Ascending aorta (tissue), 2 donors: ENCODE measurements at regions not wholly inside any gene's neighbourhood (a gene's known extent, or its start where the extent isn't known, plus 50 kb on each side); places are given as distances from the start of the nearest gene placed in this dataset.

Experiments
- DNase-seq, 2 donors: peaks; one replicate each; pipeline ENCODE4 v3.0.0-alpha.2; 2019; ENCODE audit warnings: low spot score in 2 of 2
- H3K27ac ChIP-seq, 2 donors: fragments of 200-600 bp; sonication (generic); one replicate each; pipeline ENCODE4 v1.5.1; 2016 to 2017; ENCODE audit warnings: mild to moderate bottlenecking in 1 of 2
- H3K27me3 ChIP-seq: fragments of 200-600 bp; sonication (generic); one replicate; pipeline ENCODE4 v1.5.1; 2017
- H3K36me3 ChIP-seq, 2 donors: fragments of 200-600 bp; sonication (generic); one replicate each; pipeline ENCODE4 v1.5.1; 2016
- H3K4me1 ChIP-seq, 2 donors: fragments of 200-600 bp; sonication (generic); one replicate each; pipeline ENCODE4 v1.5.1; 2016 to 2017; ENCODE audit warnings: mild to moderate bottlenecking in 1 of 2
- H3K4me3 ChIP-seq, 2 donors: fragments of 200-600 bp; sonication (generic); one replicate each; pipeline ENCODE4 v1.5.1; 2016 to 2017; ENCODE audit warnings: mild to moderate bottlenecking in 1 of 2
- H3K9me3 ChIP-seq, 2 donors: fragments of 200-600 bp; sonication (generic); one replicate each; pipeline ENCODE4 v1.5.1; 2016
- intact Hi-C: fragments of 100-400 bp; cut with DNase I; formaldehyde crosslinking; loops from one replicate; pipeline ENCODE4 v1.15.1; 2023
- TF ChIP-seq, protein P1 (sequence below), 3 experiments: fragments of 200-600 bp in 2 of 3; fragments of 450-650 bp in 1 of 3; sonication (generic) in 2 of 3; IDR thresholded peaks; one replicate each; pipeline ENCODE4 v1.5.1; 2016 to 2019; ENCODE audit warnings: antibody characterized with exemption in 3 of 3, mild to moderate bottlenecking in 1 of 3, moderate library complexity in 1 of 3

- no peak overlapping the region for H3K4me3 ChIP-seq
- intact Hi-C loops, result no loop called here
- no peak overlapping the region for H3K27ac ChIP-seq
- H3K9me3 ChIP-seq, result peaks cover 0 to 8% of the 10 kb centered on the region in 2 donors
- DNase-seq, result no peak
- TF ChIP-seq, protein P1, sequence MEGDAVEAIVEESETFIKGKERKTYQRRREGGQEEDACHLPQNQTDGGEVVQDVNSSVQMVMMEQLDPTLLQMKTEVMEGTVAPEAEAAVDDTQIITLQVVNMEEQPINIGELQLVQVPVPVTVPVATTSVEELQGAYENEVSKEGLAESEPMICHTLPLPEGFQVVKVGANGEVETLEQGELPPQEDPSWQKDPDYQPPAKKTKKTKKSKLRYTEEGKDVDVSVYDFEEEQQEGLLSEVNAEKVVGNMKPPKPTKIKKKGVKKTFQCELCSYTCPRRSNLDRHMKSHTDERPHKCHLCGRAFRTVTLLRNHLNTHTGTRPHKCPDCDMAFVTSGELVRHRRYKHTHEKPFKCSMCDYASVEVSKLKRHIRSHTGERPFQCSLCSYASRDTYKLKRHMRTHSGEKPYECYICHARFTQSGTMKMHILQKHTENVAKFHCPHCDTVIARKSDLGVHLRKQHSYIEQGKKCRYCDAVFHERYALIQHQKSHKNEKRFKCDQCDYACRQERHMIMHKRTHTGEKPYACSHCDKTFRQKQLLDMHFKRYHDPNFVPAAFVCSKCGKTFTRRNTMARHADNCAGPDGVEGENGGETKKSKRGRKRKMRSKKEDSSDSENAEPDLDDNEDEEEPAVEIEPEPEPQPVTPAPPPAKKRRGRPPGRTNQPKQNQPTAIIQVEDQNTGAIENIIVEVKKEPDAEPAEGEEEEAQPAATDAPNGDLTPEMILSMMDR (IDR thresholded peaks at IDR 0.05), result no peak
- H3K36me3 ChIP-seq, result no peaks in the 10 kb centered on the region
- no peaks in the 10 kb centered on the region for H3K27me3 ChIP-seq
- peaks cover 4 to 22% of the 10 kb centered on the region in 2 donors for H3K4me1 ChIP-seq
These were observed 313.7 kb downstream of the CYP26B1 start for GRCh38 chr2:71833855-71834560.

DNA sequence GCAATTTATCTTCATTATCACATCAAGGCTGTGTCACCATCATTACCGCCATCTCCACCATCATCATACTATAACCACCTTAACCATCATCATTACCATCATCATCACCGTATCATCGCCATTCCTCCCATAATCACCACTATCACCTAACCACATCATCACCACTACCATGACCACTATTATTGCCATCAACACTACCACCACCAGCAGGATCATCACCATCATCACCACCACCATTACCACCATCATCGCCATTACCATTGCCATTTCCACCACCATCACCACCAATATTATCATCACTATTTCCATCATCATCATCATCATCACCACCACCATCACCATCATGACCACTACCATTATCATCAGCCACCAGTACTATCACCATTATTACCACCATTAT is 314.4 kb downstream of the CYP26B1 start:
- intact Hi-C loops, result no loop called here
- H3K27me3 ChIP-seq, result no peaks in the 10 kb centered on the region
- TF ChIP-seq, protein P1 (IDR thresholded peaks at IDR 0.05), result no peak
- peaks cover 0 to 8% of the 10 kb centered on the region in 2 donors for H3K9me3 ChIP-seq
- H3K27ac ChIP-seq, result no peak overlapping the region
- DNase-seq, result no peak
- H3K36me3 ChIP-seq, result no peaks in the 10 kb centered on the region
- no peak overlapping the region for H3K4me3 ChIP-seq
- H3K4me1 ChIP-seq, result peaks cover 4 to 22% of the 10 kb centered on the region in 2 donors

GRCh38 chr2:71832844-71833243 is 314.8 kb downstream of the CYP26B1 start:
- TF ChIP-seq, protein P1 (IDR thresholded peaks at IDR 0.05), result no peak
- no peak for DNase-seq
- Histone ChIP-seq H3K4me1 (peaks cover 4 to 22% of the 10 kb centered on the region in 2 donors), H3K36me3 (no peaks in the 10 kb centered on the region), H3K27me3 (no peaks in the 10 kb centered on the region), H3K27ac (no peak overlapping the region), H3K9me3 (peaks cover 0 to 8% of the 10 kb centered on the region in 2 donors), H3K4me3 (no peak overlapping the region)
- intact Hi-C loops, result no loop called here

DNA sequence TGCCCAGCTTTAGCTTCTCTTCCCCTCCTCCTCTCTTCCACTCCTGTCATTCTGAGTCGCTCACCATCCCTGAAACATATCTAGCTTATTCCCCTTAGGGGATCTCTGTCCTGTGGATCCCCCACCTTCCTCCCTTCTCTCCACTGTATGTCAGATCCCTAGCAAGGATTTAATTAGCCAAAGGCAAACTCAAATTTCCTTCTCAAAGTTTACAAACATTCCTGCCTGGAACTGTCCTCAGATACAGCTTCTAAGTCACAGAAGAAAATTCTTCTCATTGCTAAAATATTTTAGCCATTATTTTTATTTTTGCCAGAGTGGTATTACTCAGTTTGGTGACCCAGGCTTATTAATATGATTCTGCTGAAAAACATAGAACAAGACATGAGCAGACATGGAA is 315.3 kb downstream of the CYP26B1 start:
- TF ChIP-seq, protein P1 (IDR thresholded peaks at IDR 0.05), result no peak
- no peaks in the 10 kb centered on the region for H3K27me3 ChIP-seq
- H3K4me1 ChIP-seq, result peaks cover 4 to 22% of the 10 kb centered on the region in 2 donors
- intact Hi-C loops, result no loop called here
- no peaks in the 10 kb centered on the region for H3K36me3 ChIP-seq
- DNase-seq, result no peak
- peaks cover 0 to 8% of the 10 kb centered on the region in 2 donors for H3K9me3 ChIP-seq
- peak overlapping the region in 1 of 2 donors; percentile 85 for H3K27ac ChIP-seq
- H3K4me3 ChIP-seq, result no peak overlapping the region

DNA sequence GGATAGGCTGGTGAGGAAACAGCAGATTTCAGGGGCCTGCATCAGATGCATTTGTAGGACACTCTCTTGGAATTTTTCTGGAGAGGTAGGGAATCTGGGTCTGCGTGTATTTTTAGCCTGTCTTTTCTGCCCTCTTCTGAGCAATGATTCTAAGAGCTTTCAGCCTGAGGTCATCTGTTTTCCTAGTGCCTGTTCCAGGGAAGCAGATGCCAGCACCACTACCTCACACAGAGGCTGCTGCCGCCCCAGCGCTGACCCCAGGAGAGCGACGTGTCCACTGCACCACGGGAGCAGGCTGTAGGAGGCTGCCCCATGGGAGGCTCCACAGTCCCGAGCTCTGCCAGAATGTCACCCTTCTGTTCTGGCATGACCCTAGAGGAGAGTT is 316.5 kb downstream of the CYP26B1 start:
- intact Hi-C loops, result loop anchor here (1.0 to 2.0 kb wide), 4 partner anchors 17 to 314 kb away; no protein-coding TSS in a partner anchor
- TF ChIP-seq, protein P1 (IDR thresholded peaks at IDR 0.05), result no peak
- H3K27ac ChIP-seq, result peak overlapping the region; percentile 85

More for the DNA sequence above, 316.5 kb downstream of the CYP26B1 start:
- Histone ChIP-seq H3K27me3 (no peaks in the 10 kb centered on the region), H3K36me3 (no peaks in the 10 kb centered on the region), H3K4me1 (peaks cover 4 to 22% of the 10 kb centered on the region in 2 donors), H3K9me3 (peaks cover 0 to 8% of the 10 kb centered on the region in 2 donors), H3K4me3 (no peak overlapping the region)
- peak; percentile 71 to 92 for DNase-seq
